AML-193 (cell line): ENCODE measurements at regions not wholly inside any gene's neighbourhood (a gene's known extent, or its start where the extent isn't known, plus 50 kb on each side); places are given as distances from the start of the nearest gene placed in this dataset.
"Not testable (repeated sequence)": the region's sequence is repeated elsewhere in the genome, so short reads cannot be mapped to it uniquely, and the experiment has no call there.

Source experiments
- DNase-seq, 2 experiments: peaks; one replicate each; lab custom pipeline; 2025; lab: John Stamatoyannopoulos, UW

GRCh38 chr10:31187607-31188210, 131.3 kb upstream of the ZEB1 start:
- DNase-seq, result no peak

GRCh38 chr10:31188792-31189406, 130.1 kb upstream of the ZEB1 start:
- no peak for DNase-seq

- no peak for DNase-seq
Observed at GRCh38 chr10:31190488-31190887, 128.5 kb upstream of the ZEB1 start.

GRCh38 chr10:31192475-31192874, 126.5 kb upstream of the ZEB1 start:
- no peak for DNase-seq

- DNase-seq, result no peak
Observed at GRCh38 chr10:31194986-31195385, 124.0 kb upstream of the ZEB1 start.

GRCh38 chr10:31197886-31198285, 121.1 kb upstream of the ZEB1 start:
- DNase-seq, result no peak

GRCh38 chr10:31204090-31204489, 114.9 kb upstream of the ZEB1 start:
- no peak for DNase-seq

GRCh38 chr10:31207636-31208035, 111.4 kb upstream of the ZEB1 start:
- DNase-seq, result no peak

GRCh38 chr10:31209478-31209877, 109.5 kb upstream of the ZEB1 start:
- no peak for DNase-seq

- DNase-seq, result no peak
Observed at GRCh38 chr10:31210190-31210589, 108.8 kb upstream of the ZEB1 start.

GRCh38 chr10:31213959-31214358, 105.1 kb upstream of the ZEB1 start:
- no peak for DNase-seq

GRCh38 chr10:31215052-31215451, 104.0 kb upstream of the ZEB1 start:
- peak; percentile 89 to 93 for DNase-seq

GRCh38 chr10:31219306-31219705, 99.7 kb upstream of the ZEB1 start:
- no peak for DNase-seq

GRCh38 chr10:31228780-31229179, 90.2 kb upstream of the ZEB1 start:
- not testable (repeated sequence) for DNase-seq

GRCh38 chr10:31239961-31240360, 79.1 kb upstream of the ZEB1 start:
- no peak for DNase-seq

- DNase-seq, result peak; percentile 22 to 39
Observed at GRCh38 chr10:31242902-31243301, 76.1 kb upstream of the ZEB1 start.

- DNase-seq, result not testable (repeated sequence)
Observed at GRCh38 chr10:31251118-31251517, 67.9 kb upstream of the ZEB1 start.

GRCh38 chr10:31253237-31253636, 65.8 kb upstream of the ZEB1 start:
- no peak for DNase-seq

GRCh38 chr10:31261511-31262311, 57.3 kb upstream of the ZEB1 start:
- no peak for DNase-seq

GRCh38 chr10:31262672-31263071, 56.3 kb upstream of the ZEB1 start:
- DNase-seq, result no peak

- no peak for DNase-seq
Observed at GRCh38 chr10:31263903-31264302, 55.1 kb upstream of the ZEB1 start.

GRCh38 chr10:31268444-31269303, 50.3 kb upstream of the ZEB1 start:
- no peak for DNase-seq
